ENCODE measurements at regions not wholly inside any gene's neighbourhood (a gene's known extent, or its start where the extent isn't known, plus 50 kb on each side); places are given as distances from the start of the nearest gene placed in this dataset.
A peak's percentile ranks its signal among the peaks of the same experiment; 100 is the strongest.

GRCh38 chr18:54764786-54765185 lies 63.5 kb upstream of the RAB27B start:
- ATAC-seq (no peak), DNase-seq (no peak)
- intact Hi-C loops (cut with DNase I, micrococcal nuclease), result no loop called here

DNA sequence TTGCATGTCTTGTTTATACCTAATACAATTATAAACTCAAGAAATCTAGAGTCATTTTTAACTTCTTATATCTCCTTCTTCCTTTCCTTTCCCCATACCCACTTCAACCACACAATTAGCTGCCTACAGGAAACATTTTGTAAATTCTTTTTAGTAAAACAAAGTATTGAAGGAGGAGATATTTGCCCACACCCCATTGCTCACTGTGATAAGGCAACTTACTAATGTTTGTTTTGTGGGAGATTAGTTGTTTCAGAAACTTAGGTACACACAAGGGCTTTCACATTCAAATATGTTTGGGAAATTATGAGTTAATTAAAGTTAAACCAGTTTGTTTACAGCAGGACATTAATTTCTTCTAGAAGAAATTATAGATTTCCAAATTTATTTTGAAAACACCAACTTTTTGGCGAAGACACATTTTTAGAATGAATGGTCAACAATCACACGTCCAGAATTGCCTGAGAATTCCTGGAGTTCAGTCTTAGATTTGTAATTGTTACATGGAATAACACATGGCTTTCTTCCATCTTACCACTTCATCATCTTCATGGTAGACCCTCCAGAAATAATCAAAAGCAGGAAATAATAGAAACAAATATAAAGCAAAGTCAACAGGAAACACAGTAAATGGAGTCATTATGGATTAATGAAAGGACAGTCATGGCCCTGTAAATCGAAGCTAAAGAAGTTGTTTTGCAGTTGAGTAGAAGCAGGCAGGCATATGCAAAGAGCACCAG lies 62.5 kb upstream of the RAB27B start:
- ATAC-seq, result peak; percentile 28
- DNase-seq, result no peak
- intact Hi-C loops (cut with DNase I, micrococcal nuclease), result no loop called here

DNA sequence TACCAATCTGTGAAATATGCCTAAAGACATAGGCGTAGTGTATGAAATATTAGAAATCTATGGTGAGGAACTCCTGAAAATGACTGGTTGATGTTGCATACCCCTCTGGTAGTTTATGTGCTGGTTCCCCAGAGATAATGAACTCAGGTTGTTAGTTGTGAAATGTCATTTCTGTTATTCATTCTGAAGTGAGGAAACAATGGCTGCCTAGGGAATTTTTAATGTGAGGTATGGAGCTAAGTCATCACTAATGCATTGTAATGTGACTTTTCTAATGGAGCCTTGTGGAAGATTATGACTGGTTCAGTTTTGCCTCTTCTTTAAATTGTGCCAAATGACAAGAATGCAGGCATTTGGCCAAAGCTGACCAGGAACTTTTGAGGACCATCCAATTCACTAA lies 61.6 kb upstream of the RAB27B start:
- DNase-seq (no peak), ATAC-seq (no peak)
- intact Hi-C loops (cut with DNase I, micrococcal nuclease), result no loop called here

DNA sequence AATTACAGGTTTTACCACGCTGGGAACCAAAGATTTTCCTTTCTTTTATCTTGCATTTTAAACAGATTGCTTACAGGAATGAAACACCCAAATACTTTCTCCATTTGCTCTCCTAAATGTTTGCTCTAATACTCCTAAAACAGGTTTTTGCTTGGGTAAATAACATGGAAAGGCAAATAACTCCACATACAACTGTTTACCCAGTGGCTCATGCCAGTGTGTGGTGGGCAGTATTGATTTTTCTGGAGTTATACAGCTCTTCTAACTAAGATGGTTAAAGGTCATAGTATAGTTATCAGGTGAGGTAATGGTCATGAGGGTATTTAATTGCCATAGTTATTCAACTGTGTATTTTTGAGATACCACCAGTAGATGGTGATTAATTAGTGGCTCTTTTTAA lies 61.2 kb upstream of the RAB27B start:
- intact Hi-C loops (cut with DNase I, micrococcal nuclease), result no loop called here
- ATAC-seq (peak; percentile 85), DNase-seq (no peak)

DNA sequence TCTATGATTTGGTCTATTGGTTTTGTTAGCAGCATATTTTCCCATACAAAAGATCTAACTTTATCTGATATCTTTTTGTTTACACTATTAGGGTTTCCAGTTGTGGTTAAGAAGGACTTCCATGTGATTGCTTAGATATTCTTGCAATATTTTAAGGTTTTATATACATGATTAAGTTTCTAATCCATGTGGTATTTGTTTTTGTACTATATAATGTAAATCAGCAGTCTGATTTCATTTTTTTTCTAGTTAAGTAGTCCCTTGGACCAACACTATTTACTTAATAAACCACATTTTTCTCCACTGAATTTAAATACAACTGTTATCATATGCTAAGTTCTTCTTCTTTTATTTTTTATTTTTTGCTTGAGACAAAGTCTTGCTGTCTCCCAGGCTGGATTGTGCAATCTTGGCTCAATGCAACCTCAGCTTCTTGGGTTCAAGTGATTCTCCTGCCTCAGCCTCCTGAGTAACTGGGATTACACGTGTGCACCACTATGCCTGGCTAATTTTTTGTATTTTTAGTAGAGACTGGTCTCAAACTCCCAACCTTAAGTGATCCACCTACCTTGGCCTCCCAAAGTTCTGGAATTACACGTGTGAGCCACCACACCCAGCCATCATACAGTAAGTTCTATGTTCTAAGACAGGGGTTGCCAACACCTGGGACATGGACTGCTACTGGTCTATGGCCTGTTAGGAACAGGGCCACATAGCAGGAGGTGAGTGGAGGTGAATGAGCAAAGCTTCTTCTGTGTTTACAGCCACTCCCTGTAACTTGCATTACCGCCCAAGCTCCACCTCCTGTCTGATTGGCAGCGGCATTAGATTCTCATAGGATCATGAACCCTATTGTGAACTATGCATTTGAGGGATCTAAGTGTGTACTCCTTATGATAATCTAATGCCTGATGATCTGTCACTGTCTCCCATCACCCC lies 58.5 kb upstream of the RAB27B start:
- ATAC-seq (peak; percentile 68), DNase-seq (no peak)
- intact Hi-C loops (cut with DNase I, micrococcal nuclease), result no loop called here

DNA sequence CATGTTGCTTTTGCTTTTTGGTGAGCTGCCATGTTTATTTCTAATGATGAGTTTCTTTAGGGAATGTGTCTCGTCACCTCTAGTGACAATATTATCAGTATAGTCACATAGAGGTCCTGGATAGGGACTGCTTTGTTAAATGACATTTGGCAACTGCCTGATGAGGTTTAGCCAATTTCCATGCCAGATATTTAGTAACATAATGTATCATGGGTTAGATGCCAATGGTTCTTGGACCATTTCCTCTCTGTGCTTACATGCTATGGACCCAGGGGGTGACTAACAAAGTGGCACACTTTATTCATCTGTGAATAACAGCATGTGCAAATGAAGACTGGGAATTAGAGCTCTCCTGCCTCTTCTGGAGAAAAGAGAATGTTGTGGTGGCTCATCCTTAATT lies 56.2 kb upstream of the RAB27B start:
- ATAC-seq, result no peak
- intact Hi-C loops (cut with DNase I, micrococcal nuclease), result no loop called here

GRCh38 chr18:54774423-54774822 lies 53.9 kb upstream of the RAB27B start:
- intact Hi-C loops (cut with DNase I, micrococcal nuclease), result no loop called here
- no peak for DNase-seq
- no peak for ATAC-seq

More for the DNA sequence above, 56.2 kb upstream of the RAB27B start:
- no peak for DNase-seq

- DNase-seq (no peak), ATAC-seq (no peak)
- intact Hi-C loops (cut with DNase I, micrococcal nuclease), result no loop called here
These were observed 53.2 kb upstream of the RAB27B start for GRCh38 chr18:54774981-54775665.

GRCh38 chr18:54775686-54776085 lies 52.6 kb upstream of the RAB27B start:
- peak; percentile 63 for ATAC-seq
- intact Hi-C loops (cut with DNase I, micrococcal nuclease), result no loop called here
- no peak for DNase-seq

- DNase-seq (no peak), ATAC-seq (peak; percentile 19)
- intact Hi-C loops (cut with DNase I, micrococcal nuclease), result no loop called here
These were observed 51.8 kb upstream of the RAB27B start for GRCh38 chr18:54776282-54776977.

GRCh38 chr18:54777118-54777791 lies 51.0 kb upstream of the RAB27B start:
- intact Hi-C loops (cut with DNase I, micrococcal nuclease), result no loop called here
- ATAC-seq (peak; percentile 80), DNase-seq (no peak)

DNA sequence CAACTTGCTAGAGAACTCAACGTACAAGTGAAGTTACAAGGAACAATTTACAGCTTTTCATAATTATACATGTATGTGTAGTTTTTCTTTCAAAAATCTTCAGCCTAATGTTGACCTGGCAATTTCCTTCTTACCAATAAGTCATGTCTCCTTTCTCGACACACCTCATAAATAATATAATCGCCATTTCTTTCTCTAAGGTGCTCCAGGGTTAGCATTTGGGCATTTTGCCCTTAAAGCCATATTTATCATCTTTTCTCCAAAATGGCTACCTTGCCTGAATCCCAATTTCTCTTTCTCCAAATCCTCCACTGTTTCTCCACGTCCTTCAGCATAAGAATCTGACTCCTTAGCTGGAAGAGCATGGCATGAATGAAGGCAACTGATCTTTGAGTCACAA lies 50.3 kb upstream of the RAB27B start:
- intact Hi-C loops (cut with DNase I, micrococcal nuclease), result no loop called here
- peak; percentile 28 for ATAC-seq
- DNase-seq, result no peak
